ENCODE measurements at regions not wholly inside any gene's neighbourhood (a gene's known extent, or its start where the extent isn't known, plus 50 kb on each side); places are given as distances from the start of the nearest gene placed in this dataset.

DNA sequence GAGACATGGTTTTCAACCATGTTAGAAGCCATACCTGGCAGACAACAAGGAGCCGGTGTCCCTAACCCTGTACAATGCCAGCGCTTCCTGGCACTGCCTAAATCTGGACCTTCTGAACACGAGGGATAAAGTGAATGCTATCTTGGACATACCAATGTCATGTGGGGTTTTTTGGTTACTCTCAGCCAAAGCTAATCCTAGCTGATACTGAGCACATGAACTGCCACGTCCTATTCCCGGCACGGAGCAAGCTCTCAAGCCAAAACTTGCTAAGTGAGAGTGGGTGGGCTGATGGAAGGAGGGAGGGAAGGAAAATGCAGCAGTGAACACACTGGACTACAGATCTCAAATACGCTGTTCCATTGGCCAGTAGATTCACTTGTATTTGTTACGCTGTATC lies 226.1 kb downstream of the BCOR start:
- TF ChIP-seq POLR2A (IDR thresholded peaks at IDR 0.05): no peak
- no peaks in the 10 kb centered on the region for H3K27me3 ChIP-seq
- H3K27ac ChIP-seq: no peak overlapping the region
- no peak for DNase-seq
- H3K9me3 ChIP-seq: no peaks in the 10 kb centered on the region
- H3K4me3 ChIP-seq: no peak overlapping the region
- H3K4me1 ChIP-seq: no peaks in the 10 kb centered on the region
- no peaks in the 10 kb centered on the region for H3K36me3 ChIP-seq
- intact Hi-C loops (cut with DNase I; ENCODE audit: low total_unique reads): no loop called here

DNA sequence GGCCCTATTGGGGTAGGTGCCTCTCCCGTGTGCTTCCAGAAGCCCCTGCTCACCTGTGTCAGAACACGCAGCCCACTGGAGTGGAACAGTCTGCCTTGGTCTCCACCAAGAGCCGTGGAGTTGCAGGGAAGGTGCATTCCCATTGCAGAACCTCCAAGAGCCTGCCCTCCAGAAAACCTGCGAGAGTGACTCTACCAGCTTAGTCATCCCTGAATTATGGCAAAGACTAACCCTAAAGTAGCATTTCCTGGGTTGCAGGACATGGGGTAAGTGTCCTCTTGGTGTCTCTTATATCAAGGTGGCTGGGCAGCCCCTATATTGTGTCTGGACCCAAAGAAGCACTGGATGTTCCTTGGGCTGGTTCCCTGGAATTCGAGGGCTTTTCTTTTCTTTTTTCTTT lies 224.6 kb downstream of the BCOR start:
- TF ChIP-seq, protein P1, sequence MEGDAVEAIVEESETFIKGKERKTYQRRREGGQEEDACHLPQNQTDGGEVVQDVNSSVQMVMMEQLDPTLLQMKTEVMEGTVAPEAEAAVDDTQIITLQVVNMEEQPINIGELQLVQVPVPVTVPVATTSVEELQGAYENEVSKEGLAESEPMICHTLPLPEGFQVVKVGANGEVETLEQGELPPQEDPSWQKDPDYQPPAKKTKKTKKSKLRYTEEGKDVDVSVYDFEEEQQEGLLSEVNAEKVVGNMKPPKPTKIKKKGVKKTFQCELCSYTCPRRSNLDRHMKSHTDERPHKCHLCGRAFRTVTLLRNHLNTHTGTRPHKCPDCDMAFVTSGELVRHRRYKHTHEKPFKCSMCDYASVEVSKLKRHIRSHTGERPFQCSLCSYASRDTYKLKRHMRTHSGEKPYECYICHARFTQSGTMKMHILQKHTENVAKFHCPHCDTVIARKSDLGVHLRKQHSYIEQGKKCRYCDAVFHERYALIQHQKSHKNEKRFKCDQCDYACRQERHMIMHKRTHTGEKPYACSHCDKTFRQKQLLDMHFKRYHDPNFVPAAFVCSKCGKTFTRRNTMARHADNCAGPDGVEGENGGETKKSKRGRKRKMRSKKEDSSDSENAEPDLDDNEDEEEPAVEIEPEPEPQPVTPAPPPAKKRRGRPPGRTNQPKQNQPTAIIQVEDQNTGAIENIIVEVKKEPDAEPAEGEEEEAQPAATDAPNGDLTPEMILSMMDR (IDR thresholded peaks at IDR 0.05): no peak
- TF ChIP-seq POLR2A (IDR thresholded peaks at IDR 0.05): no peak
- Histone ChIP-seq H3K9me3 (no peaks in the 10 kb centered on the region), H3K27me3 (no peaks in the 10 kb centered on the region), H3K27ac (no peak overlapping the region), H3K36me3 (no peaks in the 10 kb centered on the region), H3K4me3 (no peak overlapping the region), H3K4me1 (no peaks in the 10 kb centered on the region)
- intact Hi-C loops (cut with DNase I; ENCODE audit: low total_unique reads): no loop called here
- DNase-seq: no peak

DNA sequence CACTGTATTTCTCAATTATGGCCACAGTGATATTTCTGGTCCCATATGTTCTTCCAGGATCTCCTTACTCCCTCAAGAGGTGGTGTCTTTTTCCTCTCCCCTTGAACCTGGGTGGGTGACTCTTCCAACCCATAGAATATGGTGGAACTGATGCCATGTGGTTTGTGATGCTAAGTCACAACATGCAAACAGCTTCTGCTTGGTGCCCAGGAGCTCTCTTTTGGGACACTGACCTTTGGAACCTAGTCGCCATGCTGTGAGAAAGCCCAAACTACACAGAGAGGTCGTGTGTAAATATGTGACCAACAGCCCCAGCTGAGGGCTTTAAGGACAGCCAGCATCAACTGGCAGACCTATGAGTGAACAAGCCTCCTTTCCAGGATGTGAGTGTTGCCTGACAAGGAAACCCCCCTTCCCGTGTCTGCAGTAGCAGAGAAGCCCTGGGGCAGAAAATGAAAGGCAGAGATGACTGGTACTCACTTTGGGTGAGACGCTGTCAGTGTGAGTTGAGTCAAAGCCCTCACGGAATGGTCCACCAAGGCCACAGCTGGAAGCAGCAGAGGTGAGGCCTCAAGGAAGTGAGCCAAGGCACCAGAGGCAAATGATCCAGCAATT lies 223.4 kb downstream of the BCOR start:
- Histone ChIP-seq H3K4me3 (no peak overlapping the region), H3K4me1 (no peaks in the 10 kb centered on the region), H3K27me3 (no peaks in the 10 kb centered on the region), H3K9me3 (no peaks in the 10 kb centered on the region), H3K27ac (no peak overlapping the region), H3K36me3 (no peaks in the 10 kb centered on the region)
- intact Hi-C loops (cut with DNase I; ENCODE audit: low total_unique reads): no loop called here
- TF ChIP-seq, protein P1 (IDR thresholded peaks at IDR 0.05): no peak
- no peak for TF ChIP-seq POLR2A (IDR thresholded peaks at IDR 0.05)
- DNase-seq: no peak

DNA sequence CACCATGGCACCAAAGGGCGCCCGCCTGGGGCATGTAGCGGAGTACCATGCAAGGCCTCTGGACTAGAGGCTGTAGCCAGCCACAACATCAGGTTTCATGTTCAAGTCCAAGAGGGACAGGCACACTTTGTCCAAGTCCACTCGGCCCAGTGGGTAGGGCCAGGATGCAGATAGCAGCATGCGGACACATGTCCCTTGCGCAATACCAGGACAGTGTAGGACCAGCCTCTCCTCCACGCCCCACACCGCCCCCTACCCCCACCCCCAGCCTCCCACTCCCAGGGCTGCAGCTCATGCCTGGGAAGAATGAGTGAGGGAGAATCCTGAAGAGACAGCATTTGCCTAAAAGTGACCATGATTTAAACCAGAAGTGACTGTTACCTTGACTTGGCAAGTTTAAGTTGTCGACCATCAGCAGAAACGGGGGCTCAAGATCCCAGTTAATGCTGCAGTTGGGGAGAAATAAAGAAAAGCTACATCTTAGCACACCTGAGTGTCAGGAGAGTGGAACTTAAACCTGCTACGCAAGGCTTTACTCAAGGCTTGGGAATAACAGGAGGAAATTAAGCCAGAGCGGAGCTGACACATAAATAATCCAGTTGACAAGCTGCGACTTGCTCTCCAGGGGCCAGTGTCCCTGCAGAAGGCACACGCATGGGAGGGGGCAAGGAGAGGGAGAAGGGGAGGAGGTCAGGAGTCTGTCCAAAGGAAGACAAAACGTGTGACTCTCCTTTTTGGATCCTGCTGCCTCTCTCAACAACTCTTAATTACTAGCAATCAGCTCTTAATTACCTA lies 221.7 kb downstream of the BCOR start:
- intact Hi-C loops (cut with DNase I; ENCODE audit: low total_unique reads): no loop called here
- H3K4me1 ChIP-seq: no peaks in the 10 kb centered on the region
- TF ChIP-seq, protein P1 (IDR thresholded peaks at IDR 0.05): no peak
- no peak for TF ChIP-seq POLR2A (IDR thresholded peaks at IDR 0.05)
- no peak overlapping the region for H3K27ac ChIP-seq
- no peak overlapping the region for H3K4me3 ChIP-seq
- DNase-seq: no peak
- H3K36me3 ChIP-seq: no peaks in the 10 kb centered on the region
- H3K27me3 ChIP-seq: no peaks in the 10 kb centered on the region
- H3K9me3 ChIP-seq: no peaks in the 10 kb centered on the region

DNA sequence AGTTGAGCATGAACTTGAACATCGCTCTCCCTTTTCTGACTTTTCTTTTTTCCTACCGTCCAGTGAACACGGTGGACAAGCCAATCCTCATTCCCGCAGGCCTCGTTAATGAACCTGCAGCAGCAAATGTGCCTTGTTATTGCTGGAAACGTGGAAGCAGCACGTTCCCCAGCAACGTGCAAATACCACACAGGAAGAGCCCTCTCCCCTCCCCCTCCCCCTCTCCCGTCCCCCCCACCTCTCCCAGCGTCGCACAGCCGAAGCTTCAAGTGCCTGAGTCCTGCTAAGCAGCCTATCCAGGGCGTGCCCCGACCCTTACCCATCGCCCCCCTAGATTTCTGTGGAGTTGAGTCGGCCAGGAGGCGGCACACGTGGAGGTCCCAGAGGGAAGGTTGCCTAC lies 219.9 kb downstream of the BCOR start:
- intact Hi-C loops (cut with DNase I; ENCODE audit: low total_unique reads): no loop called here
- H3K27ac ChIP-seq: no peak overlapping the region
- no peaks in the 10 kb centered on the region for H3K36me3 ChIP-seq
- H3K9me3 ChIP-seq: no peaks in the 10 kb centered on the region
- TF ChIP-seq, protein P1 (IDR thresholded peaks at IDR 0.05): no peak
- no peak for TF ChIP-seq POLR2A (IDR thresholded peaks at IDR 0.05)
- no peak for DNase-seq
- no peak overlapping the region for H3K4me3 ChIP-seq
- H3K27me3 ChIP-seq: no peaks in the 10 kb centered on the region
- no peaks in the 10 kb centered on the region for H3K4me1 ChIP-seq

Data from uterus (tissue), 3 donors.